Activated CD4-positive, alpha-beta T cell treated with anti-CD3 and anti-CD28 coated beads for 36 hours (primary cell): ENCODE measurements at regions not wholly inside any gene's neighbourhood (a gene's known extent, or its start where the extent isn't known, plus 50 kb on each side); places are given as distances from the start of the nearest gene placed in this dataset.

ENCODE experiments used
- ATAC-seq: fragments of 200-7000 bp; cut with Tn5 transposase; one replicate; pipeline ENCODE4 v1.10.0; 2021; ENCODE audit warnings: mild to moderate bottlenecking, moderate library complexity
- CTCF ChIA-PET: fragments of 350-600 bp; sonication (Branson Sonifier 250); formaldehyde crosslinking; loops from one replicate; lab custom pipeline; 2021; ENCODE audit warnings: antibody characterized with exemption; lab: Charles Lee
- POLR2A ChIA-PET: fragments of 350-600 bp; sonication (Branson Sonifier 250); formaldehyde crosslinking; loops from one replicate; lab custom pipeline; 2021; ENCODE audit warnings: antibody characterized with exemption, inconsistent platforms; lab: Charles Lee
- DNase-seq: peaks from one replicate; pipeline ENCODE4 v3.0.0-alpha.2; 2020
- H3K27ac Mint-ChIP-seq: one replicate; pipeline ENCODE4 v1.8.0; 2021; ENCODE audit warnings: mixed read lengths
- H3K27me3 Mint-ChIP-seq: one replicate; pipeline ENCODE4 v1.8.0; 2021; ENCODE audit warnings: mixed read lengths
- H3K36me3 Mint-ChIP-seq: one replicate; pipeline ENCODE4 v1.8.0; 2021; ENCODE audit warnings: low read depth, mixed read lengths
- H3K4me1 Mint-ChIP-seq: one replicate; pipeline ENCODE4 v1.8.0; 2021; ENCODE audit warnings: mixed read lengths
- H3K4me3 Mint-ChIP-seq: one replicate; pipeline ENCODE4 v1.8.0; 2021; ENCODE audit warnings: mild to moderate bottlenecking, moderate library complexity, mixed read lengths
- H3K9me3 Mint-ChIP-seq: one replicate; pipeline ENCODE4 v1.8.0; 2021; ENCODE audit warnings: low read depth, mixed read lengths
- intact Hi-C, 2 experiments: fragments of 100-400 bp; cut with DNase I in 1 of 2; cut with micrococcal nuclease in 1 of 2; formaldehyde crosslinking; loops; one replicate each; pipeline versions ENCODE4 v1.14.2 to v1.15.1; 2022 to 2024; cut with DNase I, micrococcal nuclease

- no peak overlapping the region for H3K4me3 Mint-ChIP-seq
- no peaks in the 10 kb centered on the region for H3K9me3 Mint-ChIP-seq
- no peaks in the 10 kb centered on the region for H3K27me3 Mint-ChIP-seq
- ATAC-seq (no peak), DNase-seq (no peak)
- H3K4me1 Mint-ChIP-seq: no peaks in the 10 kb centered on the region
- no peak overlapping the region for H3K27ac Mint-ChIP-seq
- ChIA-PET POLR2A (no interaction called here), CTCF (no interaction called here)
- intact Hi-C loops: no loop called here
- H3K36me3 Mint-ChIP-seq: no peaks in the 10 kb centered on the region
These were observed 269.4 kb upstream of the FAT4 start for GRCh38 chr4:125045311-125045710.

- no peak overlapping the region for H3K4me3 Mint-ChIP-seq
- ChIA-PET POLR2A (no interaction called here), CTCF (no interaction called here)
- H3K27ac Mint-ChIP-seq: no peak overlapping the region
- intact Hi-C loops: no loop called here
- ATAC-seq (no peak), DNase-seq (no peak)
- no peaks in the 10 kb centered on the region for H3K9me3 Mint-ChIP-seq
- H3K36me3 Mint-ChIP-seq: no peaks in the 10 kb centered on the region
- H3K4me1 Mint-ChIP-seq: no peaks in the 10 kb centered on the region
- no peaks in the 10 kb centered on the region for H3K27me3 Mint-ChIP-seq
These were observed 269.9 kb upstream of the FAT4 start for GRCh38 chr4:125044886-125045285.

- H3K4me3 Mint-ChIP-seq: no peak overlapping the region
- H3K36me3 Mint-ChIP-seq: no peaks in the 10 kb centered on the region
- CTCF ChIA-PET: no interaction called here
- POLR2A ChIA-PET: no interaction called here
- no peak for ATAC-seq
- no peaks in the 10 kb centered on the region for H3K27me3 Mint-ChIP-seq
- H3K27ac Mint-ChIP-seq: no peak overlapping the region
- H3K4me1 Mint-ChIP-seq: no peaks in the 10 kb centered on the region
- intact Hi-C loops: no loop called here
- DNase-seq: no peak
- peaks cover 4% of the 10 kb centered on the region for H3K9me3 Mint-ChIP-seq
These were observed 271.3 kb upstream of the FAT4 start for GRCh38 chr4:125043486-125043885.

GRCh38 chr4:125042041-125042440 lies 272.7 kb upstream of the FAT4 start:
- Mint-ChIP-seq H3K4me3 (no peak overlapping the region), H3K36me3 (no peaks in the 10 kb centered on the region), H3K4me1 (no peaks in the 10 kb centered on the region), H3K27ac (no peak overlapping the region), H3K9me3 (peaks cover 4% of the 10 kb centered on the region), H3K27me3 (no peaks in the 10 kb centered on the region)
- DNase-seq: no peak
- ChIA-PET CTCF (no interaction called here), POLR2A (no interaction called here)
- intact Hi-C loops: no loop called here
- no peak for ATAC-seq

GRCh38 chr4:125041372-125041930 lies 273.3 kb upstream of the FAT4 start:
- DNase-seq: no peak
- Mint-ChIP-seq H3K27me3 (no peaks in the 10 kb centered on the region), H3K9me3 (peaks cover 4% of the 10 kb centered on the region), H3K27ac (no peak overlapping the region), H3K36me3 (no peaks in the 10 kb centered on the region), H3K4me1 (no peaks in the 10 kb centered on the region), H3K4me3 (no peak overlapping the region)
- no peak for ATAC-seq
- CTCF ChIA-PET: no interaction called here
- intact Hi-C loops: no loop called here
- POLR2A ChIA-PET: no interaction called here

- intact Hi-C loops: no loop called here
- ChIA-PET POLR2A (no interaction called here), CTCF (no interaction called here)
- ATAC-seq (no peak), DNase-seq (no peak)
- H3K27me3 Mint-ChIP-seq: no peaks in the 10 kb centered on the region
- peaks cover 4% of the 10 kb centered on the region for H3K9me3 Mint-ChIP-seq
- no peaks in the 10 kb centered on the region for H3K4me1 Mint-ChIP-seq
- H3K27ac Mint-ChIP-seq: no peak overlapping the region
- no peaks in the 10 kb centered on the region for H3K36me3 Mint-ChIP-seq
- no peak overlapping the region for H3K4me3 Mint-ChIP-seq
These were observed 275.2 kb upstream of the FAT4 start for GRCh38 chr4:125039550-125039949.

GRCh38 chr4:125022855-125023501 lies 291.8 kb upstream of the FAT4 start:
- intact Hi-C loops: no loop called here
- Mint-ChIP-seq H3K4me1 (no peaks in the 10 kb centered on the region), H3K4me3 (no peak overlapping the region), H3K9me3 (peaks cover 2% of the 10 kb centered on the region), H3K36me3 (no peaks in the 10 kb centered on the region), H3K27me3 (no peaks in the 10 kb centered on the region), H3K27ac (no peak overlapping the region)
- ChIA-PET POLR2A (no interaction called here), CTCF (no interaction called here)
- ATAC-seq: no peak
- no peak for DNase-seq

GRCh38 chr4:125021189-125021588 lies 293.6 kb upstream of the FAT4 start:
- H3K4me1 Mint-ChIP-seq: no peaks in the 10 kb centered on the region
- no peak for DNase-seq
- no peaks in the 10 kb centered on the region for H3K36me3 Mint-ChIP-seq
- ATAC-seq: no peak
- intact Hi-C loops: no loop called here
- ChIA-PET POLR2A (no interaction called here), CTCF (no interaction called here)
- no peaks in the 10 kb centered on the region for H3K27me3 Mint-ChIP-seq
- no peak overlapping the region for H3K27ac Mint-ChIP-seq
- peaks cover 2% of the 10 kb centered on the region for H3K9me3 Mint-ChIP-seq
- no peak overlapping the region for H3K4me3 Mint-ChIP-seq

- intact Hi-C loops: no loop called here
- peaks cover 2% of the 10 kb centered on the region for H3K9me3 Mint-ChIP-seq
- POLR2A ChIA-PET: no interaction called here
- ATAC-seq: no peak
- no peaks in the 10 kb centered on the region for H3K27me3 Mint-ChIP-seq
- H3K36me3 Mint-ChIP-seq: no peaks in the 10 kb centered on the region
- H3K4me3 Mint-ChIP-seq: no peak overlapping the region
- no peak for DNase-seq
- CTCF ChIA-PET: no interaction called here
- H3K27ac Mint-ChIP-seq: no peak overlapping the region
- no peaks in the 10 kb centered on the region for H3K4me1 Mint-ChIP-seq
These were observed 294.4 kb upstream of the FAT4 start for GRCh38 chr4:125020089-125021034.

- Mint-ChIP-seq H3K9me3 (peaks cover 2% of the 10 kb centered on the region), H3K4me3 (no peak overlapping the region), H3K27me3 (no peaks in the 10 kb centered on the region), H3K4me1 (no peaks in the 10 kb centered on the region), H3K27ac (no peak overlapping the region), H3K36me3 (no peaks in the 10 kb centered on the region)
- POLR2A ChIA-PET: no interaction called here
- DNase-seq: no peak
- no peak for ATAC-seq
- intact Hi-C loops: no loop called here
- CTCF ChIA-PET: no interaction called here
These were observed 297.9 kb upstream of the FAT4 start for GRCh38 chr4:125016892-125017299.

- DNase-seq (no peak), ATAC-seq (no peak)
- Mint-ChIP-seq H3K27ac (no peak overlapping the region), H3K4me3 (no peak overlapping the region), H3K36me3 (no peaks in the 10 kb centered on the region), H3K4me1 (no peaks in the 10 kb centered on the region), H3K27me3 (no peaks in the 10 kb centered on the region), H3K9me3 (peaks cover 2% of the 10 kb centered on the region)
- CTCF ChIA-PET: no interaction called here
- intact Hi-C loops: no loop called here
- POLR2A ChIA-PET: no interaction called here
These were observed 300.9 kb upstream of the FAT4 start for GRCh38 chr4:125013891-125014290.

GRCh38 chr4:125011646-125012045 lies 299.1 kb upstream of the ANKRD50 start:
- no peak overlapping the region for H3K4me3 Mint-ChIP-seq
- no peaks in the 10 kb centered on the region for H3K4me1 Mint-ChIP-seq
- ATAC-seq: no peak
- H3K27me3 Mint-ChIP-seq: no peaks in the 10 kb centered on the region
- no peaks in the 10 kb centered on the region for H3K36me3 Mint-ChIP-seq
- DNase-seq: no peak
- H3K27ac Mint-ChIP-seq: no peak overlapping the region
- peaks cover 7% of the 10 kb centered on the region for H3K9me3 Mint-ChIP-seq
- ChIA-PET CTCF (no interaction called here), POLR2A (no interaction called here)
- intact Hi-C loops: no loop called here
